Testis (tissue), 2 donors: ENCODE measurements at regions not wholly inside any gene's neighbourhood (a gene's known extent, or its start where the extent isn't known, plus 50 kb on each side); places are given as distances from the start of the nearest gene placed in this dataset.

Source experiments
- CTCF ChIP-seq, 3 experiments: fragments of 450-650 bp in 2 of 3; fragments of 200-600 bp in 1 of 3; sonication (generic) in 1 of 3; IDR thresholded peaks; one replicate each; pipeline ENCODE4 v1.5.1; 2016 to 2019; ENCODE audit warnings: antibody characterized with exemption in 3 of 3, mild to moderate bottlenecking in 2 of 3, moderate library complexity in 1 of 3
- POLR2A ChIP-seq: fragments of 450-650 bp; IDR thresholded peaks from one replicate; pipeline ENCODE4 v1.6.1; 2017; ENCODE audit warnings: antibody characterized with exemption, mild to moderate bottlenecking, moderate library complexity

GRCh38 chr12:42761086-42761485 is 171.5 kb upstream of the PRICKLE1 start:
- no peak for TF ChIP-seq CTCF (IDR thresholded peaks at IDR 0.05)
- no peak for TF ChIP-seq POLR2A
